SK-N-SH (cell line): ENCODE measurements at regions not wholly inside any gene's neighbourhood (a gene's known extent, or its start where the extent isn't known, plus 50 kb on each side); places are given as distances from the start of the nearest gene placed in this dataset.

Experiments
- CTCF ChIA-PET: fragments of 300-600, 350-600 bp; formaldehyde crosslinking; extraction: SDS; loops from one replicate; lab custom pipeline; 2021; lab: Yijun Ruan, JAX
- POLR2A ChIA-PET: fragments of 350-600 bp; sonication (Branson Sonifier 250); formaldehyde crosslinking; extraction: SDS; loops from one replicate; lab custom pipeline; 2020; ENCODE audit warnings: antibody characterized with exemption, inconsistent platforms; lab: Yijun Ruan, JAX
- DNase-seq: peaks from one replicate; pipeline ENCODE4 v3.0.0; 2012
- H2AFZ ChIP-seq: fragments of 200-600 bp; sonication (generic); 2 replicates; pipeline ENCODE4 v1.8.1; 2016; ENCODE audit warnings: antibody characterized with exemption, mild to moderate bottlenecking, low read depth
- H3F3A ChIP-seq: fragments of 200-600 bp; sonication (generic); replicated peaks from 2 replicates; pipeline ENCODE3; 2016; ENCODE audit warnings: antibody characterized with exemption, mild to moderate bottlenecking; ENCODE audit not compliant: insufficient read depth
- H3K27ac ChIP-seq, 2 experiments: fragments of 200-500 bp in 1 of 2; fragments of 200-600 bp in 1 of 2; sonication (Bioruptor generic) in 1 of 2; sonication (generic), shearing (Covaris generic) in 1 of 2; 2 replicates each; pipeline versions ENCODE4 v1.5.1 to v1.6.1; 2014 to 2016; ENCODE audit warnings: low read depth in 2 of 2, inconsistent platforms in 1 of 2, low read length in 1 of 2, mild to moderate bottlenecking in 1 of 2, mixed read lengths in 1 of 2
- H3K27me3 ChIP-seq: fragments of 200-600 bp; sonication (generic), shearing (Covaris generic); 2 replicates; pipeline ENCODE4 v1.6.1; 2016; ENCODE audit warnings: mixed run types; ENCODE audit not compliant: insufficient read depth
- H3K36me3 ChIP-seq, 2 experiments: fragments of 200-500 bp in 1 of 2; fragments of 200-600 bp in 1 of 2; sonication (Bioruptor generic) in 1 of 2; sonication (generic) in 1 of 2; replicated peaks in 1 of 2; 2 replicates each; pipeline versions ENCODE3 to v1.5.1; 2014 to 2016; ENCODE audit warnings: low read length in 1 of 2, mild to moderate bottlenecking in 1 of 2; ENCODE audit not compliant: insufficient read depth in 2 of 2, control insufficient read depth in 1 of 2
- H3K4me1 ChIP-seq, 2 experiments: fragments of 200-500 bp in 1 of 2; fragments of 200-600 bp in 1 of 2; sonication (Bioruptor generic) in 1 of 2; sonication (generic), shearing (Covaris generic) in 1 of 2; 2 replicates each; pipeline versions ENCODE4 v1.5.1 to v1.6.1; 2014 to 2016; ENCODE audit warnings: low read depth in 1 of 2, low read length in 1 of 2, mixed run types in 1 of 2; ENCODE audit not compliant: insufficient read depth in 2 of 2, control insufficient read depth in 1 of 2
- H3K4me2 ChIP-seq: fragments of 200-600 bp; sonication (generic), shearing (Covaris generic); 2 replicates; pipeline ENCODE4 v1.6.1; 2017; ENCODE audit warnings: mixed run types
- H3K4me3 ChIP-seq, 2 experiments: fragments of 200-500 bp in 1 of 2; fragments of 200-600 bp in 1 of 2; sonication (Bioruptor generic) in 1 of 2; sonication (generic), shearing (Covaris generic) in 1 of 2; 2 replicates each; pipeline versions ENCODE4 v1.5.1 to v1.8.1; 2014 to 2016; ENCODE audit warnings: low read depth in 2 of 2, inconsistent platforms in 1 of 2, low read length in 1 of 2, mild to moderate bottlenecking in 1 of 2, mixed read lengths in 1 of 2, moderate library complexity in 1 of 2
- H3K79me2 ChIP-seq: fragments of 200-600 bp; sonication (generic); 2 replicates; pipeline ENCODE4 v1.8.1; 2017; ENCODE audit warnings: mild to moderate bottlenecking; ENCODE audit not compliant: insufficient read depth
- H3K9ac ChIP-seq: fragments of 200-600 bp; sonication (generic); 2 replicates; pipeline ENCODE4 v1.6.1; 2017; ENCODE audit warnings: mixed run types
- H3K9me2 ChIP-seq: fragments of 200-600 bp; sonication (generic); 2 replicates; pipeline ENCODE4 v1.6.1; 2017; ENCODE audit warnings: mixed run types
- H3K9me3 ChIP-seq: fragments of 200-600 bp; sonication (generic); 2 replicates; pipeline ENCODE4 v1.6.1; 2017; ENCODE audit warnings: mixed run types, mild to moderate bottlenecking, moderate library complexity
- H4K20me1 ChIP-seq: fragments of 200-600 bp; sonication (generic); 2 replicates; pipeline ENCODE4 v1.6.1; 2017; ENCODE audit warnings: mild to moderate bottlenecking, mixed run types; ENCODE audit not compliant: insufficient read depth
- WGBS: methylation state at CpG from one replicate; pipeline ENCODE4 v1.1.6; 2017; ENCODE audit warnings: low lambda C conversion rate; 5-methylcytosine and 5-hydroxymethylcytosine counted together
- TF ChIP-seq, protein P1 (sequence below): fragments of 150-350 bp; IDR thresholded peaks from 2 replicates; pipeline ENCODE4 v1.6.1; 2017; ENCODE audit warnings: antibody characterized with exemption, low read length, low read depth, borderline replicate concordance
- TF ChIP-seq, protein P2 (sequence below): IDR thresholded peaks from 2 replicates; pipeline ENCODE4 v1.4.0; 2012; ENCODE audit warnings: low read depth, borderline replicate concordance
- TF ChIP-seq, protein P3 (sequence below): IDR thresholded peaks from 2 replicates; pipeline ENCODE4 v1.6.1; 2012; ENCODE audit warnings: mild to moderate bottlenecking, low read depth, low read length, moderate library complexity
- TF ChIP-seq, protein P4 (sequence below): IDR thresholded peaks from 2 replicates; pipeline ENCODE4 v1.4.0; 2012; ENCODE audit warnings: low read depth
- TF ChIP-seq, protein P5 (sequence below): IDR thresholded peaks from 2 replicates; pipeline ENCODE4; 2012

DNA sequence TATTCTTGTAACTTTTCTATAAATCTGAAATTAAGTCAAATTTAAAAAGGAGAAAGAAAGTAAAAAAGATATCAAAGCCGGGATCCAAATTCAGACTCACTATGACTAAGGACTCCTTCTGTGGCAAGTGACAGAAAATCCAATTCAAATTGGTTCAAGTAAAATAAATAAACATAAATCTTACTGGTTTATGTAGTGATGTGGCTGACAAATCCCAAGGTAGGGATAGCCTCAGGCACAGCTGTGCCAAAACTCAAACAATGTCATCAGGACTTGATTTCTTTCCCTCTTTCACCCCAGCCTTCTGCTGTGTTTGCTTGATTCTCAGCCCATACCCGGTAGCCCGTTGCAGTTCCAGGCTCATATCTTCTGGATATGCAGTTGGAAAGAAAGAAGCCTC, 284.6 kb downstream of the SP3 start (continued):
- TF ChIP-seq, protein P1, sequence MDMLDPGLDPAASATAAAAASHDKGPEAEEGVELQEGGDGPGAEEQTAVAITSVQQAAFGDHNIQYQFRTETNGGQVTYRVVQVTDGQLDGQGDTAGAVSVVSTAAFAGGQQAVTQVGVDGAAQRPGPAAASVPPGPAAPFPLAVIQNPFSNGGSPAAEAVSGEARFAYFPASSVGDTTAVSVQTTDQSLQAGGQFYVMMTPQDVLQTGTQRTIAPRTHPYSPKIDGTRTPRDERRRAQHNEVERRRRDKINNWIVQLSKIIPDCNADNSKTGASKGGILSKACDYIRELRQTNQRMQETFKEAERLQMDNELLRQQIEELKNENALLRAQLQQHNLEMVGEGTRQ, result no peak
- TF ChIP-seq, protein P2, sequence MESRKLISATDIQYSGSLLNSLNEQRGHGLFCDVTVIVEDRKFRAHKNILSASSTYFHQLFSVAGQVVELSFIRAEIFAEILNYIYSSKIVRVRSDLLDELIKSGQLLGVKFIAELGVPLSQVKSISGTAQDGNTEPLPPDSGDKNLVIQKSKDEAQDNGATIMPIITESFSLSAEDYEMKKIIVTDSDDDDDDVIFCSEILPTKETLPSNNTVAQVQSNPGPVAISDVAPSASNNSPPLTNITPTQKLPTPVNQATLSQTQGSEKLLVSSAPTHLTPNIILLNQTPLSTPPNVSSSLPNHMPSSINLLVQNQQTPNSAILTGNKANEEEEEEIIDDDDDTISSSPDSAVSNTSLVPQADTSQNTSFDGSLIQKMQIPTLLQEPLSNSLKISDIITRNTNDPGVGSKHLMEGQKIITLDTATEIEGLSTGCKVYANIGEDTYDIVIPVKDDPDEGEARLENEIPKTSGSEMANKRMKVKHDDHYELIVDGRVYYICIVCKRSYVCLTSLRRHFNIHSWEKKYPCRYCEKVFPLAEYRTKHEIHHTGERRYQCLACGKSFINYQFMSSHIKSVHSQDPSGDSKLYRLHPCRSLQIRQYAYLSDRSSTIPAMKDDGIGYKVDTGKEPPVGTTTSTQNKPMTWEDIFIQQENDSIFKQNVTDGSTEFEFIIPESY, result no peak
- TF ChIP-seq, protein P3, sequence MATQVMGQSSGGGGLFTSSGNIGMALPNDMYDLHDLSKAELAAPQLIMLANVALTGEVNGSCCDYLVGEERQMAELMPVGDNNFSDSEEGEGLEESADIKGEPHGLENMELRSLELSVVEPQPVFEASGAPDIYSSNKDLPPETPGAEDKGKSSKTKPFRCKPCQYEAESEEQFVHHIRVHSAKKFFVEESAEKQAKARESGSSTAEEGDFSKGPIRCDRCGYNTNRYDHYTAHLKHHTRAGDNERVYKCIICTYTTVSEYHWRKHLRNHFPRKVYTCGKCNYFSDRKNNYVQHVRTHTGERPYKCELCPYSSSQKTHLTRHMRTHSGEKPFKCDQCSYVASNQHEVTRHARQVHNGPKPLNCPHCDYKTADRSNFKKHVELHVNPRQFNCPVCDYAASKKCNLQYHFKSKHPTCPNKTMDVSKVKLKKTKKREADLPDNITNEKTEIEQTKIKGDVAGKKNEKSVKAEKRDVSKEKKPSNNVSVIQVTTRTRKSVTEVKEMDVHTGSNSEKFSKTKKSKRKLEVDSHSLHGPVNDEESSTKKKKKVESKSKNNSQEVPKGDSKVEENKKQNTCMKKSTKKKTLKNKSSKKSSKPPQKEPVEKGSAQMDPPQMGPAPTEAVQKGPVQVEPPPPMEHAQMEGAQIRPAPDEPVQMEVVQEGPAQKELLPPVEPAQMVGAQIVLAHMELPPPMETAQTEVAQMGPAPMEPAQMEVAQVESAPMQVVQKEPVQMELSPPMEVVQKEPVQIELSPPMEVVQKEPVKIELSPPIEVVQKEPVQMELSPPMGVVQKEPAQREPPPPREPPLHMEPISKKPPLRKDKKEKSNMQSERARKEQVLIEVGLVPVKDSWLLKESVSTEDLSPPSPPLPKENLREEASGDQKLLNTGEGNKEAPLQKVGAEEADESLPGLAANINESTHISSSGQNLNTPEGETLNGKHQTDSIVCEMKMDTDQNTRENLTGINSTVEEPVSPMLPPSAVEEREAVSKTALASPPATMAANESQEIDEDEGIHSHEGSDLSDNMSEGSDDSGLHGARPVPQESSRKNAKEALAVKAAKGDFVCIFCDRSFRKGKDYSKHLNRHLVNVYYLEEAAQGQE, result no peak
- TF ChIP-seq, protein P4, sequence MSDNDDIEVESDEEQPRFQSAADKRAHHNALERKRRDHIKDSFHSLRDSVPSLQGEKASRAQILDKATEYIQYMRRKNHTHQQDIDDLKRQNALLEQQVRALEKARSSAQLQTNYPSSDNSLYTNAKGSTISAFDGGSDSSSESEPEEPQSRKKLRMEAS, result no peak

DNA sequence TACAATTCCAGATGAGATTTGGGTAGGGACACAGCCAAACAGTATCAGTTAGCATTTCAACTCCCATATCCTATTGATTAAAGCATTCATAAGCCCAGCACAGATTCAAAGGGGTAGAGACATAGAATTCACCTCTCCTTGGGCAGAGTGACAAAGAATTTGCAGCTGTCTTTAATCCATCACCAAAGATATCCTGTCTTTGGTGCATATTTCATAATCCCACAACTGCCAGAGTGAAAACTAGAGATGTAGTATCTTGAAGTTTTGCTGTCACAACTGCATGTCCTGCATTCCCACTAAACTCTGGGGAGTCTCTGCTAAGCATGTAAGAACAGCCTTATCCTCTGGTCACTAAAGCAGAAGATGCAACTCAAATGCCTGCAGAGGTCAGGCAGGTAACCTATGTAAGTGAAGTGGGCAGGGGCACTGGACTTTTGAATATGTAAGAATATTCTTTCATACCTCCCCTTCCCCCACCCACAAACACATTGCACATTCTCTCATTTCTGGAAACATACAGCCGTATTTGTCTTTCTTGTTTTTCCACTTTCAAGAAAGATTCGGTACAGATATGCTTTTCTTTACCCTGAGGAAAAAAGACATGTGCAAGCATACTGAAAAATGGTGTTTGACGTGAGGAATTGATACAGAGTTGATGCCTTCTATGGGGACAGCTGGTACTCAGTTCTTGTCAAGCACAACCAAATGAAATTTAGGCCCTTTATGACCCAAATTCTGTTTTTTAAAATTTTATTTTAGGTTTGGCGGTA, 283.1 kb downstream of the SP3 start:
- Histone ChIP-seq H3K4me3 (no peak overlapping the region), H2AFZ (no peak overlapping the region), H3F3A (no peaks in the 10 kb centered on the region), H3K27me3 (no peaks in the 10 kb centered on the region; the same call in 1 of the 2 replicates), H3K79me2 (no peaks in the 10 kb centered on the region), H3K9ac (no peak overlapping the region), H3K9me2 (no peaks in the 10 kb centered on the region), H3K9me3 (no peaks in the 10 kb centered on the region), H3K36me3 (no peaks in the 10 kb centered on the region), H3K4me2 (no peak overlapping the region), H3K4me1 (no peaks in the 10 kb centered on the region), H4K20me1 (no peaks in the 10 kb centered on the region), H3K27ac (no peak overlapping the region)
- ChIA-PET POLR2A (no interaction called here), CTCF (no interaction called here)
- 66% methylated on average over 4 of the region's 4 CpGs for WGBS
- DNase-seq, result no peak
- TF ChIP-seq, protein P5, sequence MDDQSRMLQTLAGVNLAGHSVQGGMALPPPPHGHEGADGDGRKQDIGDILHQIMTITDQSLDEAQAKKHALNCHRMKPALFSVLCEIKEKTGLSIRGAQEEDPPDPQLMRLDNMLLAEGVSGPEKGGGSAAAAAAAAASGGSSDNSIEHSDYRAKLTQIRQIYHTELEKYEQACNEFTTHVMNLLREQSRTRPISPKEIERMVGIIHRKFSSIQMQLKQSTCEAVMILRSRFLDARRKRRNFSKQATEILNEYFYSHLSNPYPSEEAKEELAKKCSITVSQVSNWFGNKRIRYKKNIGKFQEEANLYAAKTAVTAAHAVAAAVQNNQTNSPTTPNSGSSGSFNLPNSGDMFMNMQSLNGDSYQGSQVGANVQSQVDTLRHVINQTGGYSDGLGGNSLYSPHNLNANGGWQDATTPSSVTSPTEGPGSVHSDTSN, result no peak
